ENCODE measurements at regions not wholly inside any gene's neighbourhood (a gene's known extent, or its start where the extent isn't known, plus 50 kb on each side); places are given as distances from the start of the nearest gene placed in this dataset.
"Not testable (repeated sequence)": the region's sequence is repeated elsewhere in the genome, so short reads cannot be mapped to it uniquely, and the experiment has no call there.

GRCh38 chr1:182205351-182206022 is 144.0 kb upstream of the ZNF648 start:
- Histone ChIP-seq H3K4me1 (no peaks in the 10 kb centered on the region), H3K27me3 (no peaks in the 10 kb centered on the region), H3K36me3 (no peaks in the 10 kb centered on the region), H3K4me3 (no peak overlapping the region), H3K9me3 (no peaks in the 10 kb centered on the region), H3K27ac (peak overlapping the region in 3 of 4 donors; percentile 65 to 76 (median 67))
- DNase-seq: no peak
- TF ChIP-seq POLR2A (IDR thresholded peaks at IDR 0.05) (no peak), CTCF (IDR thresholded peaks at IDR 0.05) (no peak)

- H3K27ac ChIP-seq: no peak overlapping the region
- TF ChIP-seq CTCF (IDR thresholded peaks at IDR 0.05): no peak
- no peak for TF ChIP-seq POLR2A (IDR thresholded peaks at IDR 0.05)
Measured at GRCh38 chr1:182203191-182203875, 141.8 kb upstream of the ZNF648 start.

DNA sequence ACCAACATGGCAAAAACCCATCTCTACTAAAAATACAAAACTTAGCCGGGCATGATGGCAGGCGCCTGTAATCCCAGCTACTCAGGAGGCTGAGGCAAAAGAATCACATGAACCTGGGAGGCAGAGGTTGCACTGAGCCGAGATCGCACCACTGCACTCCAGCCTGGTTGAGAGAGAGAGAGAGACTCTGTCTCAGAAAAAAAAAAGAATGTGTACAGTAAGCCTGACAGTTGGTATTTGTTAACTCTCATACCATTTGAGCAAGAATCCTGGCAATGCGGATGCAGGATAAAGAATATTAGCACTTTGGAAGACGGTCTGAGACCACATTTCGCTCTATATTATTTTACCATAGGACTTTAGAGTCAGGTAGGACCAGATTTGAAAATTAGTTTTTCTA is 140.0 kb upstream of the ZNF648 start:
- not testable (repeated sequence) for H3K4me1 ChIP-seq, DNase-seq, H3K36me3 ChIP-seq, H3K9me3 ChIP-seq, H3K4me3 ChIP-seq, H3K27me3 ChIP-seq, H3K27ac ChIP-seq

More at GRCh38 chr1:182203191-182203875, 141.8 kb upstream of the ZNF648 start:
- Histone ChIP-seq H3K4me1 (no peaks in the 10 kb centered on the region), H3K27me3 (no peaks in the 10 kb centered on the region), H3K9me3 (no peaks in the 10 kb centered on the region), H3K4me3 (no peak overlapping the region), H3K36me3 (no peaks in the 10 kb centered on the region)
- no peak for DNase-seq

- no peaks in the 10 kb centered on the region for H3K27me3 ChIP-seq
- H3K9me3 ChIP-seq: no peaks in the 10 kb centered on the region
- no peak overlapping the region for H3K4me3 ChIP-seq
- no peak for TF ChIP-seq POLR2A (IDR thresholded peaks at IDR 0.05)
- no peak for TF ChIP-seq CTCF (IDR thresholded peaks at IDR 0.05)
- H3K4me1 ChIP-seq: no peaks in the 10 kb centered on the region
- no peak overlapping the region for H3K27ac ChIP-seq
- no peak for DNase-seq
- no peaks in the 10 kb centered on the region for H3K36me3 ChIP-seq
Measured at GRCh38 chr1:182200025-182200812, 138.7 kb upstream of the ZNF648 start.

GRCh38 chr1:182198006-182198605 is 136.6 kb upstream of the ZNF648 start:
- TF ChIP-seq CTCF (IDR thresholded peaks at IDR 0.05): peak in 4 of 6 experiments; percentile 14 to 35 (median 18)
- no peak for TF ChIP-seq POLR2A (IDR thresholded peaks at IDR 0.05)
- H3K9me3 ChIP-seq: no peaks in the 10 kb centered on the region
- DNase-seq: no peak
- H3K36me3 ChIP-seq: no peaks in the 10 kb centered on the region
- H3K4me3 ChIP-seq: no peak overlapping the region
- no peaks in the 10 kb centered on the region for H3K27me3 ChIP-seq
- no peaks in the 10 kb centered on the region for H3K4me1 ChIP-seq
- peak overlapping the region in 3 of 4 donors; percentile 24 to 62 (median 60) for H3K27ac ChIP-seq

Data from Peyer's patch (tissue), 4 donors.